ENCODE measurements at regions not wholly inside any gene's neighbourhood (a gene's known extent, or its start where the extent isn't known, plus 50 kb on each side); places are given as distances from the start of the nearest gene placed in this dataset.

- H3K4me1 ChIP-seq = no peaks in the 10 kb centered on the region
- H3K36me3 ChIP-seq = no peaks in the 10 kb centered on the region
- no peaks in the 10 kb centered on the region for H3K9me3 ChIP-seq
- TF ChIP-seq, protein P1, sequence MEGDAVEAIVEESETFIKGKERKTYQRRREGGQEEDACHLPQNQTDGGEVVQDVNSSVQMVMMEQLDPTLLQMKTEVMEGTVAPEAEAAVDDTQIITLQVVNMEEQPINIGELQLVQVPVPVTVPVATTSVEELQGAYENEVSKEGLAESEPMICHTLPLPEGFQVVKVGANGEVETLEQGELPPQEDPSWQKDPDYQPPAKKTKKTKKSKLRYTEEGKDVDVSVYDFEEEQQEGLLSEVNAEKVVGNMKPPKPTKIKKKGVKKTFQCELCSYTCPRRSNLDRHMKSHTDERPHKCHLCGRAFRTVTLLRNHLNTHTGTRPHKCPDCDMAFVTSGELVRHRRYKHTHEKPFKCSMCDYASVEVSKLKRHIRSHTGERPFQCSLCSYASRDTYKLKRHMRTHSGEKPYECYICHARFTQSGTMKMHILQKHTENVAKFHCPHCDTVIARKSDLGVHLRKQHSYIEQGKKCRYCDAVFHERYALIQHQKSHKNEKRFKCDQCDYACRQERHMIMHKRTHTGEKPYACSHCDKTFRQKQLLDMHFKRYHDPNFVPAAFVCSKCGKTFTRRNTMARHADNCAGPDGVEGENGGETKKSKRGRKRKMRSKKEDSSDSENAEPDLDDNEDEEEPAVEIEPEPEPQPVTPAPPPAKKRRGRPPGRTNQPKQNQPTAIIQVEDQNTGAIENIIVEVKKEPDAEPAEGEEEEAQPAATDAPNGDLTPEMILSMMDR (IDR thresholded peaks at IDR 0.05) = no peak
- no peak for ATAC-seq
- no peak for DNase-seq
- no peak overlapping the region for H3K4me3 ChIP-seq
- intact Hi-C loops (cut with DNase I) = no loop called here
- no peaks in the 10 kb centered on the region for H3K27me3 ChIP-seq
- H3K27ac ChIP-seq = no peak overlapping the region
Observed at GRCh38 chr12:67468549-67469245, 179.8 kb upstream of the DYRK2 start.

DNA sequence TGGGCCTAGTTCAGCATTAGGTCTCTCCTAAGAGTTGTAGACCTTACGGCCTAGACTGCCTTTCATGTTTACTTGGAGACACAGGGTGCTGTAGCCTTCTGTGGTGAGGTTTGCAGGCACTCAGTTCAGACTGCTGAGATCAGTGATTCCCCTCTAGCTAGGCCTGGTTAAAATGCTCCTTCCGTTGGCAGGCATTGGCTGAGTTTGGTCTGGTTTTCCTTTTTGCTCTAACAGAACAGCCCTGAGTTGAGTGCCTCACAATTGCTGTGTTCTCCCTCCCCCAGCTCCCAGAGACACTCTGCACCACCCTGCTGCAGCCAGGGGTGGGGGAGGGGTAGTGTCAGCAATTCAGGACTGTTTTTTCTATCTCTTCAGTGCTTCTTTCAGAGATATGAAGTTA, 178.9 kb upstream of the DYRK2 start:
- no peaks in the 10 kb centered on the region for H3K9me3 ChIP-seq
- no peak overlapping the region for H3K27ac ChIP-seq
- no peak for DNase-seq
- TF ChIP-seq, protein P1 (IDR thresholded peaks at IDR 0.05) = no peak
- H3K4me1 ChIP-seq = no peaks in the 10 kb centered on the region
- no peaks in the 10 kb centered on the region for H3K36me3 ChIP-seq
- ATAC-seq = no peak
- intact Hi-C loops (cut with DNase I) = no loop called here
- no peak overlapping the region for H3K4me3 ChIP-seq
- no peaks in the 10 kb centered on the region for H3K27me3 ChIP-seq

DNA sequence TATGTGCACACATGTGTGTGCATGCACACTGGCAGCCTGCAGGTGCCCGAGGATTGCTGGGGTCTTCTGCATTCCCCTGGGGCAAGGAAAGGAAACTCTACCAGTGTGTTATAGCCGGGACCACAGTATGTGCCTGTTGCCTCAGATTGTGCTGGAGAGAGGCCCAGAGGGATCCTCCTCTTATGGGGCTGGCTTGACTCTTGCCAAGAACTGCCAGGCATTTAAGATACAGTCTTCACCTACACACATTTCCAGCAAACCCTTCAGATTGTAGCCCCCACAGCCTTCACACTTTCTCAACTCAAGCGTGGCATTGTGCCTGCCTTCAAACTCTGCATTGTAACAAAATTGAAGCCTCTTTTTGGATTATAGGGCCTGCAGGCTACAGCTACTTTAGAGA, 176.7 kb upstream of the DYRK2 start:
- Histone ChIP-seq H3K4me1 (no peaks in the 10 kb centered on the region), H3K27ac (no peak overlapping the region), H3K9me3 (no peaks in the 10 kb centered on the region), H3K36me3 (no peaks in the 10 kb centered on the region), H3K4me3 (no peak overlapping the region), H3K27me3 (no peaks in the 10 kb centered on the region)
- TF ChIP-seq, protein P1 (IDR thresholded peaks at IDR 0.05) = no peak
- no peak for ATAC-seq
- intact Hi-C loops (cut with DNase I) = no loop called here
- no peak for DNase-seq

- Histone ChIP-seq H3K36me3 (no peaks in the 10 kb centered on the region), H3K27me3 (no peaks in the 10 kb centered on the region), H3K27ac (no peak overlapping the region), H3K4me3 (no peak overlapping the region), H3K4me1 (no peaks in the 10 kb centered on the region), H3K9me3 (no peaks in the 10 kb centered on the region)
- DNase-seq = no peak
- intact Hi-C loops (cut with DNase I) = no loop called here
- TF ChIP-seq, protein P1 (IDR thresholded peaks at IDR 0.05) = no peak
- ATAC-seq = no peak
Observed at GRCh38 chr12:67472539-67472938, 176.0 kb upstream of the DYRK2 start.

GRCh38 chr12:67474934-67475620, 173.5 kb upstream of the DYRK2 start:
- ATAC-seq (no peak), DNase-seq (no peak)
- Histone ChIP-seq H3K27me3 (no peaks in the 10 kb centered on the region), H3K4me3 (no peak overlapping the region), H3K4me1 (no peaks in the 10 kb centered on the region), H3K36me3 (no peaks in the 10 kb centered on the region), H3K27ac (no peak overlapping the region), H3K9me3 (no peaks in the 10 kb centered on the region)
- intact Hi-C loops (cut with DNase I) = no loop called here
- TF ChIP-seq, protein P1 (IDR thresholded peaks at IDR 0.05) = no peak

Data from upper lobe of right lung (tissue), 1 donor.